Smooth muscle cell (in vitro differentiated cells): ENCODE measurements at regions not wholly inside any gene's neighbourhood (a gene's known extent, or its start where the extent isn't known, plus 50 kb on each side); places are given as distances from the start of the nearest gene placed in this dataset.

Source experiments
- DNase-seq: peaks from one replicate; lab custom pipeline; 2025; ENCODE audit not compliant: unreplicated experiment; lab: John Stamatoyannopoulos, UW
- H2AFZ ChIP-seq: fragments of 200-600 bp; sonication (generic); 2 replicates; pipeline ENCODE4 v1.6.0; 2016; ENCODE audit warnings: antibody characterized with exemption, low read depth, mild to moderate bottlenecking
- H3F3A ChIP-seq: fragments of 200-600 bp; sonication (generic); 2 replicates; pipeline ENCODE4 v1.6.0; 2017; ENCODE audit warnings: antibody characterized with exemption, low read depth
- H3K27ac ChIP-seq: fragments of 200-600 bp; sonication (generic); 2 replicates; pipeline ENCODE4 v1.5.1; 2016; ENCODE audit warnings: low read depth, mild to moderate bottlenecking
- H3K27me3 ChIP-seq: fragments of 200-600 bp; sonication (generic); 2 replicates; pipeline ENCODE4 v1.6.1; 2016; ENCODE audit warnings: low read depth, mild to moderate bottlenecking
- H3K36me3 ChIP-seq: fragments of 200-600 bp; sonication (generic); 2 replicates; pipeline ENCODE4 v1.5.1; 2016; ENCODE audit warnings: low read depth
- H3K4me1 ChIP-seq: fragments of 200-600 bp; sonication (generic); 2 replicates; pipeline ENCODE4 v1.5.1; 2016; ENCODE audit warnings: low read depth
- H3K4me2 ChIP-seq: fragments of 200-600 bp; sonication (generic); 2 replicates; pipeline ENCODE4 v1.6.0; 2016; ENCODE audit warnings: mild to moderate bottlenecking
- H3K4me3 ChIP-seq: fragments of 200-600 bp; sonication (generic); 2 replicates; pipeline ENCODE4 v1.5.1; 2016; ENCODE audit warnings: mild to moderate bottlenecking
- H3K79me2 ChIP-seq: fragments of 200-600 bp; sonication (generic); 2 replicates; pipeline ENCODE4 v1.6.0; 2016; ENCODE audit warnings: low read depth, mild to moderate bottlenecking
- H3K9ac ChIP-seq: fragments of 200-600 bp; sonication (generic); 2 replicates; pipeline ENCODE4 v1.6.0; 2016; ENCODE audit warnings: low read depth
- H3K9me3 ChIP-seq: fragments of 200-600 bp; sonication (generic); replicated peaks from 2 replicates; pipeline ENCODE4 v1.5.1; 2016; ENCODE audit warnings: low read depth
- H4K20me1 ChIP-seq: fragments of 200-600 bp; sonication (generic); 2 replicates; pipeline ENCODE4 v1.6.0; 2016; ENCODE audit warnings: low read depth
- WGBS: methylation state at CpG from one replicate; pipeline ENCODE4 v1.1.7; 2016; ENCODE audit warnings: low lambda C conversion rate; 5-methylcytosine and 5-hydroxymethylcytosine counted together
- TF ChIP-seq, protein P1 (sequence below): fragments of 200-600 bp; sonication (generic); IDR thresholded peaks from 2 replicates; pipeline ENCODE4 v1.5.1; 2017; ENCODE audit warnings: borderline replicate concordance, mild to moderate bottlenecking, antibody characterized with exemption; ENCODE audit not compliant: insufficient read depth, poor library complexity, severe bottlenecking

DNA sequence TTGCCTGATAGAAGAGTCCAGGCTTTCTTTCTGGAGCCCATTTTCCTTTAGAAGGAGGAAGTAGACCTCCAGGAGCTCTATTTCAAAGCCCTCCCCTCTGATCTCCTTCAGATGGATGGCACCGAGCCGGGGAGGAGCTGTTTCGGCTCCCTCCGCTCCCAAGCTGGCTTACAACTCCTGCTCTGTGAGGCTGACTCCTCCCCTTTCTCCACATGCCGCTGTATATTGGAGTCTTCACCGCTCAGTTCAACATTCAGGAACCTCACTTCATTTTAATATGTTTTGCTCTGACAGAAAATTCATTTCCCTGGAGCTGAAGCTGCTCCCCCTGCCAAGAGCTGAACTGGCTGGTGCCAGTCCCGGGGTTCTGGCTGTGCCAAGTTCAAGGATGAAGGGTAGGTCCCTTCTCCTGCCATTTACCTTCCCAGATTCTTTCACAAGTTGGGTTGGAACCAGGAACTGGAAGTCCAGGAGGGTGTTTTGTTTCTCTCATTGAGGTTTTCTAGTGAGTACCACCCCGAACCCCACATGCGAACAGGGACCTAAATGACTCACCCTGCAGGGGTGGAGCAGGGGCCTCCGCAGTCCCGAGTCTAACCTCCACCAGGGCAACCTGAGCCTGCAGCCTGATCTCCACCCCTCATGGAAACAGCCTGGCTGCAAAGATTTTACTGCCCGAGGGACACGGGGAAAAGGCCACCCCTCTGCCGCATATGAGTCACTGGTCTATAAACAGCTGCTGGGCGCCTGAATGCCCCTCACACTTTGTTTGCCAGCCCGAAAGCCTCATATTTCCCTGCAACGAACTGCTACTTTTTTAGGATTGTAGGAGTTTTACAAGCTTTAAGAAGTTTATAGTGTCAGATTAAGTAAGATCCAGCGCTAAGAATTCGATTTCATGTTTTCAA, 68.6 kb upstream of the FOXA2 start:
- no peaks in the 10 kb centered on the region for H3K27me3 ChIP-seq
- no peaks in the 10 kb centered on the region for H3K36me3 ChIP-seq
- peak overlapping the region; percentile 71 for H3K4me2 ChIP-seq
- TF ChIP-seq, protein P1, sequence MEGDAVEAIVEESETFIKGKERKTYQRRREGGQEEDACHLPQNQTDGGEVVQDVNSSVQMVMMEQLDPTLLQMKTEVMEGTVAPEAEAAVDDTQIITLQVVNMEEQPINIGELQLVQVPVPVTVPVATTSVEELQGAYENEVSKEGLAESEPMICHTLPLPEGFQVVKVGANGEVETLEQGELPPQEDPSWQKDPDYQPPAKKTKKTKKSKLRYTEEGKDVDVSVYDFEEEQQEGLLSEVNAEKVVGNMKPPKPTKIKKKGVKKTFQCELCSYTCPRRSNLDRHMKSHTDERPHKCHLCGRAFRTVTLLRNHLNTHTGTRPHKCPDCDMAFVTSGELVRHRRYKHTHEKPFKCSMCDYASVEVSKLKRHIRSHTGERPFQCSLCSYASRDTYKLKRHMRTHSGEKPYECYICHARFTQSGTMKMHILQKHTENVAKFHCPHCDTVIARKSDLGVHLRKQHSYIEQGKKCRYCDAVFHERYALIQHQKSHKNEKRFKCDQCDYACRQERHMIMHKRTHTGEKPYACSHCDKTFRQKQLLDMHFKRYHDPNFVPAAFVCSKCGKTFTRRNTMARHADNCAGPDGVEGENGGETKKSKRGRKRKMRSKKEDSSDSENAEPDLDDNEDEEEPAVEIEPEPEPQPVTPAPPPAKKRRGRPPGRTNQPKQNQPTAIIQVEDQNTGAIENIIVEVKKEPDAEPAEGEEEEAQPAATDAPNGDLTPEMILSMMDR = no peak
- H3K79me2 ChIP-seq = no peaks in the 10 kb centered on the region
- H4K20me1 ChIP-seq = no peaks in the 10 kb centered on the region
- H3K9me3 ChIP-seq = no peaks in the 10 kb centered on the region
- no peaks in the 10 kb centered on the region for H3F3A ChIP-seq
- H3K27ac ChIP-seq = no peak overlapping the region
- peak overlapping the region; percentile 49 for H2AFZ ChIP-seq
- peak overlapping the region; percentile 5 for H3K4me3 ChIP-seq
- 41% methylated on average over 19 of the region's 19 CpGs for WGBS
- H3K4me1 ChIP-seq = no peaks in the 10 kb centered on the region
- no peak for DNase-seq
- H3K9ac ChIP-seq = no peak overlapping the region

DNA sequence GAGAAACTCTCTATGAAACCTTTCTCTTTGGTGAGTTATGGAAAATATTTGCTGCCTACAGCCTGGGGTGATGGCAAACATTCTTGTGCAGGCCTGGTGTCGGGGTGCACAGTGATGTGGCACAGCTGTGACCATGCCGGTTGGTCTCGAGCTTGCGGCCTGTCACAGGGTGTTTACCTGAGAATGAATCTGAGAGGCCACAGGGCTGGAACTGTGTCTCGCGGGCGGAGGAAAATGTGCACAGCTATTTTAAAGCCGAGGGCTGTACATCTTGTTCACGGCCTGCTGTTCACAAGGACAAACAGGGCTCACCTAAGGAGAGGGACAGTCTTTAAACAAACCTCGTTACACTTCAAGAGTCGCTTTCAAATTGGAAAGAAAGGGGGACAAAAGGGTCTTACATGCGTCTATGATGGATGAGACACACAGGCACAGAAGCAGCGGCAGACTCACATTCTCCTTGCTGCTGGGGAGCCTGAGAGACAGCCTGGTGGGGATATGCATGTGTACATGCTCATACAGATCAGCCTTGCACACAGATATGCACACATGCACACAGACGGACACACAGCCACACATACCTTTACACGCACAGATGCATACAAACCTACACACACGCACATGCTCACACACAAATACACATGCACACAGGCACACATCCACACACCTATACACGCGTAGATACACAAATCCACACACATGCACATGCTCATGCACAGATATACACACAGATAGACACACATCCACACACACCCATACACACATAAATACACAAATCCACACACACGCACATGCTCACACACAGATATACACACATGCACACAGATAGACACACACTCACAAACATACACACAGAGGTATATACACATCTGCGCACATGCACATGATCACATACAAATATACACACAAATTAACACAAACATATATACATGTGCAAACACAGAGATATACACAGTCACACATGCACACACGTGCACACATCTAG, 69.6 kb upstream of the FOXA2 start:
- Histone ChIP-seq H3K4me3 (no peak overlapping the region), H3K4me2 (peak overlapping the region; percentile 71), H4K20me1 (no peaks in the 10 kb centered on the region), H3K9me3 (no peaks in the 10 kb centered on the region), H3K27me3 (no peaks in the 10 kb centered on the region), H3F3A (no peaks in the 10 kb centered on the region), H3K9ac (no peak overlapping the region), H3K27ac (no peak overlapping the region), H2AFZ (no peak overlapping the region), H3K36me3 (no peaks in the 10 kb centered on the region), H3K79me2 (no peaks in the 10 kb centered on the region), H3K4me1 (no peaks in the 10 kb centered on the region)
- DNase-seq = no peak
- TF ChIP-seq, protein P1 = no peak
- 87% methylated on average over 21 of the region's 21 CpGs for WGBS

- Histone ChIP-seq H3K36me3 (no peaks in the 10 kb centered on the region), H3K27ac (no peak overlapping the region), H3K27me3 (peaks cover 21% of the 10 kb centered on the region), H3K9ac (no peak overlapping the region), H3K4me1 (no peaks in the 10 kb centered on the region), H3K4me3 (no peak overlapping the region), H3F3A (no peaks in the 10 kb centered on the region), H2AFZ (no peak overlapping the region), H3K9me3 (no peaks in the 10 kb centered on the region), H3K4me2 (no peak overlapping the region), H3K79me2 (no peaks in the 10 kb centered on the region), H4K20me1 (no peaks in the 10 kb centered on the region)
- WGBS = 26% methylated on average over 4 of the region's 4 CpGs
- TF ChIP-seq, protein P1 = no peak
- no peak for DNase-seq
Observed at GRCh38 chr20:22663528-22664025, 79.2 kb upstream of the FOXA2 start.
